ENCODE measurements at regions not wholly inside any gene's neighbourhood (a gene's known extent, or its start where the extent isn't known, plus 50 kb on each side); places are given as distances from the start of the nearest gene placed in this dataset.

DNA sequence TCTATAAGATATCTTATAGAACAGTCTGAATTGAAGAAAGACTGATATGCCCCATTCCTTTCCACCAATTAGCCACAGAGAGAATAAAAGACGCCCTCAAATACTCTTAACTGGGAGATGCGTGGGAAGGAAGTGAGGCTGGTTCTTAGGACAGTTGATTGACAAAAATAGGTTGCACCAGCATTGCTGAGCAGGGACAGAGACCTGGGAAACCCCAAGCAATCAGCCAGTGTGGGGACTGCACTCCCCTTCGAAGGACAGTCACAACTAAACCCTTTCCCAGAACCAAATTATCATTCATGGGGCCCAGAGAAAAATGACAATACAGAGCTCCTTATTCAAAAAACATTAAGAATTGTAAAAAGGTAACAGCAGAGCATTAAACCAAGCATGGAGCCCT is 196.9 kb upstream of the GHITM start:
- Histone ChIP-seq H3K36me3 (replicated peaks in 1 of 2; ENCODE audit: control insufficient read depth in 1 of 2, insufficient read depth in 2 of 2, low read length in 2 of 2) (no peaks in the 10 kb centered on the region), H4K20me1 (ENCODE audit: insufficient read depth, low read length) (no peaks in the 10 kb centered on the region), H3K4me3 (replicated peaks in 1 of 3; ENCODE audit: low read depth in 2 of 3, low read length in 3 of 3) (no peak overlapping the region), H3K9ac (ENCODE audit: insufficient read depth, low read length, poor library complexity, severe bottlenecking) (no peak overlapping the region), H3K79me2 (ENCODE audit: insufficient read depth, low read length) (no peaks in the 10 kb centered on the region), H2AFZ (ENCODE audit: insufficient read depth, low read depth, low read length, poor library complexity, severe bottlenecking) (no peak overlapping the region), H3K27me3 (ENCODE audit: control insufficient read depth in 2 of 2, insufficient read depth in 2 of 2, low read length in 2 of 2) (no peaks in the 10 kb centered on the region), H3K4me1 (ENCODE audit: control insufficient read depth in 1 of 2, insufficient read depth in 2 of 2, low read length in 2 of 2) (no peaks in the 10 kb centered on the region), H3K4me2 (replicated peaks; ENCODE audit: extremely low read depth, low read length, poor library complexity, severe bottlenecking) (no peak overlapping the region), H3K9me3 (replicated peaks in 1 of 2; ENCODE audit: control insufficient read depth in 1 of 2, insufficient read depth in 1 of 2, low read length in 2 of 2) (no peaks in the 10 kb centered on the region), H3K27ac (ENCODE audit: low read depth in 1 of 2, low read length in 2 of 2) (no peak overlapping the region)
- TF ChIP-seq, protein P1, sequence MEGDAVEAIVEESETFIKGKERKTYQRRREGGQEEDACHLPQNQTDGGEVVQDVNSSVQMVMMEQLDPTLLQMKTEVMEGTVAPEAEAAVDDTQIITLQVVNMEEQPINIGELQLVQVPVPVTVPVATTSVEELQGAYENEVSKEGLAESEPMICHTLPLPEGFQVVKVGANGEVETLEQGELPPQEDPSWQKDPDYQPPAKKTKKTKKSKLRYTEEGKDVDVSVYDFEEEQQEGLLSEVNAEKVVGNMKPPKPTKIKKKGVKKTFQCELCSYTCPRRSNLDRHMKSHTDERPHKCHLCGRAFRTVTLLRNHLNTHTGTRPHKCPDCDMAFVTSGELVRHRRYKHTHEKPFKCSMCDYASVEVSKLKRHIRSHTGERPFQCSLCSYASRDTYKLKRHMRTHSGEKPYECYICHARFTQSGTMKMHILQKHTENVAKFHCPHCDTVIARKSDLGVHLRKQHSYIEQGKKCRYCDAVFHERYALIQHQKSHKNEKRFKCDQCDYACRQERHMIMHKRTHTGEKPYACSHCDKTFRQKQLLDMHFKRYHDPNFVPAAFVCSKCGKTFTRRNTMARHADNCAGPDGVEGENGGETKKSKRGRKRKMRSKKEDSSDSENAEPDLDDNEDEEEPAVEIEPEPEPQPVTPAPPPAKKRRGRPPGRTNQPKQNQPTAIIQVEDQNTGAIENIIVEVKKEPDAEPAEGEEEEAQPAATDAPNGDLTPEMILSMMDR (IDR thresholded peaks at IDR 0.05), result no peak
- Mint-ChIP-seq H3K9me3 (peaks cover 0 to 5% (median 0%) of the 10 kb centered on the region in 7 donors), H3K36me3 (no peaks in the 10 kb centered on the region), H3K4me1 (no peaks in the 10 kb centered on the region), H3K27me3 (ENCODE audit: low read depth in 3 of 3) (peaks cover 5 to 8% (median 5%) of the 10 kb centered on the region in 3 donors), H3K27ac (no peak overlapping the region), H3K4me3 (no peak overlapping the region)
- WGBS (ENCODE audit: insufficient coverage), result no CpG with 5 or more reads among the region's 3 CpGs
- intact Hi-C loops (cut with micrococcal nuclease), result no loop called here
- DNase-seq, result no peak

DNA sequence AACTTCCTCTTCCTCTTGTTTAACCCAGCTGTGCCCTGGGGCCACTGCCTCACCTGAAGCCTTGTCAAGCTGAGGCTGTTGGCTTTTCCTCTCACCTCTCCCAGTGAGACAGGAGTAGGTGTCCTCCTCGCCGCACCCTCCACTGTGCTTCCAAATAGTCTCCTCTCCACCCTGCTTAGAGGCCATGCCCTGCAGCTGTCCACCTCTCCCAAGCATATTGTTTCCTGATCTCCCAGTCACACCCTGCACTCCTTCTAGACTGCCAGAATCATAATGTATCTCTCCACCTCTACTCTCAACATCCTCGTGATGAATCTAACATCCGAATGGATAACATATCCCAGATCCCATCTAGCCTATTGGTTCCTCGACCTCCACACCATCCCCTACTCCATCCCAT is 196.3 kb upstream of the GHITM start:
- Histone ChIP-seq H3K36me3 (replicated peaks in 1 of 2; ENCODE audit: control insufficient read depth in 1 of 2, insufficient read depth in 2 of 2, low read length in 2 of 2) (no peaks in the 10 kb centered on the region), H3K4me3 (replicated peaks in 1 of 3; ENCODE audit: low read depth in 2 of 3, low read length in 3 of 3) (no peak overlapping the region), H3K4me2 (replicated peaks; ENCODE audit: extremely low read depth, low read length, poor library complexity, severe bottlenecking) (no peak overlapping the region), H3K4me1 (ENCODE audit: control insufficient read depth in 1 of 2, insufficient read depth in 2 of 2, low read length in 2 of 2) (no peaks in the 10 kb centered on the region), H3K9me3 (replicated peaks in 1 of 2; ENCODE audit: control insufficient read depth in 1 of 2, insufficient read depth in 1 of 2, low read length in 2 of 2) (no peaks in the 10 kb centered on the region), H4K20me1 (ENCODE audit: insufficient read depth, low read length) (no peaks in the 10 kb centered on the region), H3K79me2 (ENCODE audit: insufficient read depth, low read length) (no peaks in the 10 kb centered on the region), H2AFZ (ENCODE audit: insufficient read depth, low read depth, low read length, poor library complexity, severe bottlenecking) (no peak overlapping the region), H3K27me3 (ENCODE audit: control insufficient read depth in 2 of 2, insufficient read depth in 2 of 2, low read length in 2 of 2) (no peaks in the 10 kb centered on the region), H3K27ac (ENCODE audit: low read depth in 1 of 2, low read length in 2 of 2) (no peak overlapping the region), H3K9ac (ENCODE audit: insufficient read depth, low read length, poor library complexity, severe bottlenecking) (no peak overlapping the region)
- Mint-ChIP-seq H3K27me3 (ENCODE audit: low read depth in 3 of 3) (peaks cover 2 to 5% (median 4%) of the 10 kb centered on the region in 3 donors), H3K4me1 (no peaks in the 10 kb centered on the region), H3K9me3 (peaks cover 0 to 5% (median 0%) of the 10 kb centered on the region in 7 donors), H3K27ac (no peak overlapping the region), H3K4me3 (no peak overlapping the region), H3K36me3 (no peaks in the 10 kb centered on the region)
- intact Hi-C loops (cut with micrococcal nuclease), result no loop called here
- 78% methylated on average over 5 of the region's 5 CpGs for WGBS (ENCODE audit: insufficient coverage)
- TF ChIP-seq, protein P1 (IDR thresholded peaks at IDR 0.05), result no peak
- DNase-seq, result no peak

Measured in CD14-positive monocyte (primary cell).